ENCODE measurements at regions not wholly inside any gene's neighbourhood (a gene's known extent, or its start where the extent isn't known, plus 50 kb on each side); places are given as distances from the start of the nearest gene placed in this dataset.

DNA sequence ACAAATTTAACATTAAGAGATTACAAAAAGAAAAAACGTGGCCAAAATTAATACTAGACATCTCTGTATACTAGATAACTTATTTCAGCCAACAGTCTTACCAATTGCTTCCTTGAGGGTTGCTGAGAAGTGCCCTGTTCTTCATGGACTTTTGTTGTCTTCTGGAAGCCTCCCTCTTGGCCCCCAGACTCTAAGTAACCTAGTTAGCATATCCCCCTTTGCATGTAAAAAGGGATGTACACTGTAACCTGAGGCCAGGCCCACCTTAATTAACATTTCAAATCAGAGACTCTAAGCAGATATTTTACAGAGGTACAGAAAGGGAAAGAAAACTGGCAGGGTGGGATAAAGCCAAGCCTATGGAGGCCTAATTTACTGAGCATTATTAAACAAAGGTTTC lies 1047.3 kb downstream of the ADGRL2 start:
- TF ChIP-seq POLR2AphosphoS5 (IDR thresholded peaks at IDR 0.05) (no peak), POLR2A (IDR thresholded peaks at IDR 0.05) (no peak), EP300 (IDR thresholded peaks at IDR 0.05; ENCODE audit: low read depth) (no peak)
- TF ChIP-seq, protein P1, sequence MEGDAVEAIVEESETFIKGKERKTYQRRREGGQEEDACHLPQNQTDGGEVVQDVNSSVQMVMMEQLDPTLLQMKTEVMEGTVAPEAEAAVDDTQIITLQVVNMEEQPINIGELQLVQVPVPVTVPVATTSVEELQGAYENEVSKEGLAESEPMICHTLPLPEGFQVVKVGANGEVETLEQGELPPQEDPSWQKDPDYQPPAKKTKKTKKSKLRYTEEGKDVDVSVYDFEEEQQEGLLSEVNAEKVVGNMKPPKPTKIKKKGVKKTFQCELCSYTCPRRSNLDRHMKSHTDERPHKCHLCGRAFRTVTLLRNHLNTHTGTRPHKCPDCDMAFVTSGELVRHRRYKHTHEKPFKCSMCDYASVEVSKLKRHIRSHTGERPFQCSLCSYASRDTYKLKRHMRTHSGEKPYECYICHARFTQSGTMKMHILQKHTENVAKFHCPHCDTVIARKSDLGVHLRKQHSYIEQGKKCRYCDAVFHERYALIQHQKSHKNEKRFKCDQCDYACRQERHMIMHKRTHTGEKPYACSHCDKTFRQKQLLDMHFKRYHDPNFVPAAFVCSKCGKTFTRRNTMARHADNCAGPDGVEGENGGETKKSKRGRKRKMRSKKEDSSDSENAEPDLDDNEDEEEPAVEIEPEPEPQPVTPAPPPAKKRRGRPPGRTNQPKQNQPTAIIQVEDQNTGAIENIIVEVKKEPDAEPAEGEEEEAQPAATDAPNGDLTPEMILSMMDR (IDR thresholded peaks at IDR 0.05), result no peak
- in situ Hi-C loops (cut with MboI; ENCODE audit: low pct_ligation_motif_present in 1 of 4, low pct_unique_long_range_greater_than_20kb in 1 of 4, low sequenced_read_pairs in 3 of 4) (no loop called here), intact Hi-C loops (cut with DNase I; ENCODE audit: low total_unique reads) (no loop called here)
- WGBS, 2 donors (ENCODE audit: low coverage in 1 of 2), result 37 to 50% methylated on average over 1 of the region's 1 CpG
- H3K27me3 ChIP-seq, result no peaks in the 10 kb centered on the region
- H3K4me3 ChIP-seq, result no peak overlapping the region
- no peak for DNase-seq
- no peaks in the 10 kb centered on the region for H3K9me3 ChIP-seq
- H3K4me1 ChIP-seq, result no peaks in the 10 kb centered on the region
- no peaks in the 10 kb centered on the region for H3K36me3 ChIP-seq
- no peak overlapping the region for H3K27ac ChIP-seq

DNA sequence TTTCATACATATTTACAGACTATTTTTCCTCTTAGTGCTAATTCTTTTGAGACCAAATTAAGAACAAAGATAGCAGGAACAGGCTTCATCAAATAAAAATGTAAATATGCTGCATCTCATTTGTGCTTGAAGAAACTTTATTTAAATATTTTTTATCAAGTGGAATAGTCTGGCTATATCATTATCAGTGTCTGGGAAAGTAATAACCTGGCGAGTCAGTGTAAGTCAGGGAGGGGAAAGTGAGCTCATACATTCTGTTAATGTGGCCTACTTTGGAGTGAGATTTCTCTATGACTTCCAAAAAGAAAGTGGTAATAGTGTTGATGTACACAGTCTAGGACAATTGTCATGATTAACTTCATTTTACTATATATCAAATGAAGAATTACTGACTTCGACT lies 1045.1 kb downstream of the ADGRL2 start:
- Histone ChIP-seq H3K4me1 (no peaks in the 10 kb centered on the region), H3K27me3 (no peaks in the 10 kb centered on the region), H3K27ac (no peak overlapping the region), H3K36me3 (no peaks in the 10 kb centered on the region), H3K9me3 (no peaks in the 10 kb centered on the region), H3K4me3 (no peak overlapping the region)
- no peak for DNase-seq
- intact Hi-C loops (cut with DNase I; ENCODE audit: low total_unique reads) (no loop called here), in situ Hi-C loops (cut with MboI; ENCODE audit: low pct_ligation_motif_present in 1 of 4, low pct_unique_long_range_greater_than_20kb in 1 of 4, low sequenced_read_pairs in 3 of 4) (no loop called here)
- WGBS, 2 donors (ENCODE audit: low coverage in 1 of 2), result 87 to 91% methylated on average over 2 of the region's 2 CpGs
- TF ChIP-seq POLR2A (IDR thresholded peaks at IDR 0.05), result no peak
- TF ChIP-seq, protein P1 (IDR thresholded peaks at IDR 0.05), result no peak
- no peak for TF ChIP-seq POLR2AphosphoS5 (IDR thresholded peaks at IDR 0.05)
- no peak for TF ChIP-seq EP300 (IDR thresholded peaks at IDR 0.05; ENCODE audit: low read depth)

DNA sequence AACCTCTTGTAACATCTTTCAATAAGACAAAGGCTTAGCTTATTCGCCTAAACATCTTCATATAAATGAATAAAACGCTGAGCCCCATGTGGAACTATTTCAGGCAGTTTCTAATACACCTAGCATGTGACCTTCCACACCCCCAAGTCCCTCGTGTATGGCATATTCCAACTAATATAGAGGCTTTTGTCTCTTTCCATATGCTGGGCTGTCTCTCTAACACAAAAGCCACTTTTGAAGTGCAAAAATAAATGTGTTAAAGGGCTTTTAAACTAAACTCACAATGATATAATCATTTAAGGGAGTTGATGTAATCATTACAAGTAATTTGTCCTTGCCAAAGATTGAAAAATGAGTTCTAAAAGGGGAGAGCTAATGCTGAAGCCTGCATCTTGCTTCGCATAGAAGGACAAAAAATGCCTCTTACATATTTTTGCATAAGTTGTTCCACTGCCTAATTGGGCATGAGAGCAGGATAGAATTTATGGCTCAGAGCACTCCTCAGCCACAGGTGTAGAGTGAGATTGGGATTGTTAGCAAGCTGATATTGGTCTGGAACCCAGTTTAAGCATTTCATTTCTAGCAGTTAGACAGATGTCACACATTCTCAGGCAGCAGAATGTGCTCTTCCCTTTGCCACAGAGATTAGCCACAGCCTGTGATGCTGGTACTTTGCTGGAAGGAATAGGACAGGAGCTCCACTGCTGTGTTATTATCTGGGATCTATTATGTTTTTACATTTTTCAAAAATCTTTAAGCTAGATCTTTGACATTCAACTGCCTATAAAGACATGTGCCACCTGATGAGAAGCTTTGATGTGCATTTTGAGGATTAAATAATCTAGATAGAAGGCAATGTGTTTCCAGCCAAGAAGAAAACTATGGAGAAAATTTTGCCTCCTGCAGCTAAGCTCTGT lies 1044.4 kb downstream of the ADGRL2 start:
- Histone ChIP-seq H3K27ac (no peak overlapping the region), H3K36me3 (no peaks in the 10 kb centered on the region), H3K27me3 (no peaks in the 10 kb centered on the region), H3K4me1 (no peaks in the 10 kb centered on the region), H3K9me3 (no peaks in the 10 kb centered on the region), H3K4me3 (no peak overlapping the region)
- in situ Hi-C loops (cut with MboI; ENCODE audit: low pct_ligation_motif_present in 1 of 4, low pct_unique_long_range_greater_than_20kb in 1 of 4, low sequenced_read_pairs in 3 of 4), result no loop called here
- 66 to 74% methylated on average over 4 of the region's 4 CpGs for WGBS, 2 donors (ENCODE audit: low coverage in 1 of 2)
- DNase-seq, result no peak
- no peak for TF ChIP-seq POLR2AphosphoS5 (IDR thresholded peaks at IDR 0.05)
- TF ChIP-seq EP300 (IDR thresholded peaks at IDR 0.05; ENCODE audit: low read depth), result no peak
- TF ChIP-seq POLR2A (IDR thresholded peaks at IDR 0.05), result no peak
- TF ChIP-seq, protein P1 (IDR thresholded peaks at IDR 0.05), result no peak
- intact Hi-C loops (cut with DNase I; ENCODE audit: low total_unique reads), result no loop called here

DNA sequence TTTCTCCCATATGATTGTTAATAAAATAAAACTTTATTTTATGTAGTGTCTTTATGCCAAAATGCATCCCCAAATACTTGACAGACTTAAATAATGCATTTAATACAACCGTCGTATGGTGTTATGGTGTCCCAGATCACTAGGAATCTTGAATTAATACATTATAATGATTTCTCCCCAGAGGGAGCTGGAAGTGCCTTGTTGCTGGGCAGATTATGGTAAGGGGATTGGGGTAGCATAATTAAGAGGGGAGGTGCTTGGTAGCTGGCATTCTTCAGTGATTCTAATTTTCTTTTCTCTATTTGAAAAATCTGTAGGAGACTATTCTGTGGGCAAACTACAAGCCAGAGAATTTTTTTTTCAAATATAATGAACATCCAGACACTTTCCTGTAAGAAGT lies 1043.7 kb downstream of the ADGRL2 start:
- no peak for DNase-seq
- Histone ChIP-seq H3K27ac (no peak overlapping the region), H3K27me3 (no peaks in the 10 kb centered on the region), H3K4me3 (no peak overlapping the region), H3K36me3 (no peaks in the 10 kb centered on the region), H3K9me3 (no peaks in the 10 kb centered on the region), H3K4me1 (no peaks in the 10 kb centered on the region)
- in situ Hi-C loops (cut with MboI; ENCODE audit: low pct_ligation_motif_present in 1 of 4, low pct_unique_long_range_greater_than_20kb in 1 of 4, low sequenced_read_pairs in 3 of 4) (no loop called here), intact Hi-C loops (cut with DNase I; ENCODE audit: low total_unique reads) (no loop called here)
- WGBS, 2 donors (ENCODE audit: low coverage in 1 of 2), result 94 to 95% methylated on average over 2 of the region's 2 CpGs
- TF ChIP-seq, protein P1 (IDR thresholded peaks at IDR 0.05), result no peak
- TF ChIP-seq POLR2AphosphoS5 (IDR thresholded peaks at IDR 0.05), result no peak
- TF ChIP-seq POLR2A (IDR thresholded peaks at IDR 0.05), result no peak
- TF ChIP-seq EP300 (IDR thresholded peaks at IDR 0.05; ENCODE audit: low read depth), result no peak
